ENCODE measurements at regions not wholly inside any gene's neighbourhood (a gene's known extent, or its start where the extent isn't known, plus 50 kb on each side); places are given as distances from the start of the nearest gene placed in this dataset.

GRCh38 chr3:35028157-35028556 lies 611.2 kb upstream of the ARPP21 start:
- TF ChIP-seq, protein P1, sequence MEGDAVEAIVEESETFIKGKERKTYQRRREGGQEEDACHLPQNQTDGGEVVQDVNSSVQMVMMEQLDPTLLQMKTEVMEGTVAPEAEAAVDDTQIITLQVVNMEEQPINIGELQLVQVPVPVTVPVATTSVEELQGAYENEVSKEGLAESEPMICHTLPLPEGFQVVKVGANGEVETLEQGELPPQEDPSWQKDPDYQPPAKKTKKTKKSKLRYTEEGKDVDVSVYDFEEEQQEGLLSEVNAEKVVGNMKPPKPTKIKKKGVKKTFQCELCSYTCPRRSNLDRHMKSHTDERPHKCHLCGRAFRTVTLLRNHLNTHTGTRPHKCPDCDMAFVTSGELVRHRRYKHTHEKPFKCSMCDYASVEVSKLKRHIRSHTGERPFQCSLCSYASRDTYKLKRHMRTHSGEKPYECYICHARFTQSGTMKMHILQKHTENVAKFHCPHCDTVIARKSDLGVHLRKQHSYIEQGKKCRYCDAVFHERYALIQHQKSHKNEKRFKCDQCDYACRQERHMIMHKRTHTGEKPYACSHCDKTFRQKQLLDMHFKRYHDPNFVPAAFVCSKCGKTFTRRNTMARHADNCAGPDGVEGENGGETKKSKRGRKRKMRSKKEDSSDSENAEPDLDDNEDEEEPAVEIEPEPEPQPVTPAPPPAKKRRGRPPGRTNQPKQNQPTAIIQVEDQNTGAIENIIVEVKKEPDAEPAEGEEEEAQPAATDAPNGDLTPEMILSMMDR (IDR thresholded peaks at IDR 0.05), result no peak
- TF ChIP-seq POLR2A (IDR thresholded peaks at IDR 0.05), result no peak
